ENCODE measurements at regions not wholly inside any gene's neighbourhood (a gene's known extent, or its start where the extent isn't known, plus 50 kb on each side); places are given as distances from the start of the nearest gene placed in this dataset.

GRCh38 chr2:159849160-159849813, 51.3 kb upstream of the CD302 start (continued):
- TF ChIP-seq ZNF425 (CRISPR knock-in tag; conservative IDR thresholded peaks at IDR 0.05), result no peak
